ENCODE measurements at regions not wholly inside any gene's neighbourhood (a gene's known extent, or its start where the extent isn't known, plus 50 kb on each side); places are given as distances from the start of the nearest gene placed in this dataset.

DNA sequence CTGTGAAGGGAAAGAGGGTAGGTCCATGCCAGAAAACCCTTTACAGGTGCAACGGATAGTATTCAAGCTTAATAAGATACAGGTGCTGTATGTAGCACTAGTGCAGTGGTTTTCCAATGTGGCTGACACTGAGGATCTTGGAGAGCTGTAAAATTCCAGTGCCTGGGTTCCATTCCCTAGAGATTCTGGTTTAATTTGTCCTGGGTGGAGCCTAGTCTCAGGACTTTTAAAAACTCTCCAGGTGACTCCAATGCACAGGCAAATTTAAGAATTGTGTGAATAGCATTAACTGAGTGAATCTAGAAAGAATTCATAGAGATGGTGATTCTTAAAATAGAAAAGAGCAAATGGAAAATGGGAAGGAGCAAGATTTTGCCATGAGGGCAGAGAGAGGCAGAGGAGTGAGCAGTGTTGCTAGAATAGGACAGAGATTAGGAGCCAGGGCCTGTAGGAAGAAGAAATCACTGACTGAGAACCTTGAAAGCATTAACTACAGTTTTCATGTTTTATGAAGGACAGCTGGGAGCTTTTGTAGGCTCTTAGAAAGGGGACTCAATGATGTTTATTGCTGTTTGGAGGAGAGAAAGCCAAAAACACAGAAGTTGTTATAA is 261.8 kb downstream of the DLEU7 start:
- H3K27ac Mint-ChIP-seq, result no peak overlapping the region
- Histone ChIP-seq H2BK20ac (ENCODE audit: low read depth, low read length, poor library complexity, severe bottlenecking) (no peak overlapping the region), H2BK120ac (ENCODE audit: low read depth, low read length, poor library complexity, severe bottlenecking) (no peak overlapping the region), H3K56ac (ENCODE audit: insufficient read length, low read depth, low read length) (no peak overlapping the region), H4K5ac (ENCODE audit: insufficient read length, low read depth, low read length) (no peak overlapping the region), H3K79me2 (ENCODE audit: insufficient read depth, low read length) (no peaks in the 10 kb centered on the region), H3K27ac (ENCODE audit: insufficient read length, low read depth, low read length) (no peak overlapping the region), H3K23me2 (ENCODE audit: insufficient read length, low read depth, low read length, poor library complexity, severe bottlenecking) (no peaks in the 10 kb centered on the region), H4K20me1 (ENCODE audit: control insufficient read depth, insufficient read depth, insufficient read length) (no peaks in the 10 kb centered on the region), H2AK5ac (ENCODE audit: insufficient read length, low read length) (no peak overlapping the region), H2BK5ac (ENCODE audit: insufficient read length, low read length) (no peak overlapping the region), H2BK15ac (ENCODE audit: low read depth, low read length) (no peak overlapping the region), H2AFZ (ENCODE audit: low read length) (no peak overlapping the region), H3K4me2 (ENCODE audit: insufficient read depth, insufficient read length, low read length) (no peak overlapping the region), H3K9ac (ENCODE audit: extremely low read depth, insufficient read length, low read length) (no peak overlapping the region), H3K14ac (ENCODE audit: insufficient read depth, low read length) (no peak overlapping the region), H2BK12ac (ENCODE audit: insufficient read length, low read depth, low read length) (no peak overlapping the region), H3K79me1 (ENCODE audit: insufficient read depth, low read depth, low read length, poor library complexity, severe bottlenecking) (no peaks in the 10 kb centered on the region), H3K23ac (ENCODE audit: insufficient read length, low read depth, low read length) (no peak overlapping the region), H3K9me3 (ENCODE audit: control insufficient read depth, low read depth, low read length) (no peaks in the 10 kb centered on the region), H3T11ph (ENCODE audit: low read length) (no peak overlapping the region), H4K91ac (ENCODE audit: insufficient read length, low read depth, low read length) (no peak overlapping the region), H3K4ac (ENCODE audit: low read depth, low read length) (no peak overlapping the region), H3K4me1 (ENCODE audit: insufficient read depth, low read length) (peaks cover 2% of the 10 kb centered on the region), H4K8ac (replicated peaks; ENCODE audit: insufficient read length, low read depth, low read length) (no peak overlapping the region), H3K27me3 (ENCODE audit: insufficient read depth, low read length) (no peaks in the 10 kb centered on the region), H3K18ac (ENCODE audit: insufficient read length, low read depth, low read length) (no peak overlapping the region)
- DNase-seq, result no peak
- H3K36me3 Mint-ChIP-seq (ENCODE audit: insufficient read depth in 1 of 3, low read depth in 3 of 3), result peaks cover 0 to 5% (median 0%) of the 10 kb centered on the region in 3 experiments; a peak in 1 of 7 replicates
- no peak overlapping the region for H3K4me3 Mint-ChIP-seq
- no peaks in the 10 kb centered on the region for H3K27me3 Mint-ChIP-seq (ENCODE audit: low read depth)
- H3K4me1 Mint-ChIP-seq, result peaks cover 20 to 24% of the 10 kb centered on the region in 2 experiments
- no CpG with 5 or more reads among the region's 1 CpG for WGBS (ENCODE audit: extremely low coverage, insufficient read length, low lambda C conversion rate)
- TF ChIP-seq, protein P1, sequence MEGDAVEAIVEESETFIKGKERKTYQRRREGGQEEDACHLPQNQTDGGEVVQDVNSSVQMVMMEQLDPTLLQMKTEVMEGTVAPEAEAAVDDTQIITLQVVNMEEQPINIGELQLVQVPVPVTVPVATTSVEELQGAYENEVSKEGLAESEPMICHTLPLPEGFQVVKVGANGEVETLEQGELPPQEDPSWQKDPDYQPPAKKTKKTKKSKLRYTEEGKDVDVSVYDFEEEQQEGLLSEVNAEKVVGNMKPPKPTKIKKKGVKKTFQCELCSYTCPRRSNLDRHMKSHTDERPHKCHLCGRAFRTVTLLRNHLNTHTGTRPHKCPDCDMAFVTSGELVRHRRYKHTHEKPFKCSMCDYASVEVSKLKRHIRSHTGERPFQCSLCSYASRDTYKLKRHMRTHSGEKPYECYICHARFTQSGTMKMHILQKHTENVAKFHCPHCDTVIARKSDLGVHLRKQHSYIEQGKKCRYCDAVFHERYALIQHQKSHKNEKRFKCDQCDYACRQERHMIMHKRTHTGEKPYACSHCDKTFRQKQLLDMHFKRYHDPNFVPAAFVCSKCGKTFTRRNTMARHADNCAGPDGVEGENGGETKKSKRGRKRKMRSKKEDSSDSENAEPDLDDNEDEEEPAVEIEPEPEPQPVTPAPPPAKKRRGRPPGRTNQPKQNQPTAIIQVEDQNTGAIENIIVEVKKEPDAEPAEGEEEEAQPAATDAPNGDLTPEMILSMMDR (conservative IDR thresholded peaks at IDR 0.05), result no peak
- H3K9me3 Mint-ChIP-seq, result no peaks in the 10 kb centered on the region; a peak in 1 of 5 replicates

All from H9 (cell line).